ENCODE measurements at regions not wholly inside any gene's neighbourhood (a gene's known extent, or its start where the extent isn't known, plus 50 kb on each side); places are given as distances from the start of the nearest gene placed in this dataset.

GRCh38 chr13:105972811-105973590 is 562.5 kb downstream of the EFNB2 start:
- in situ Hi-C loops (cut with HindIII; ENCODE audit: low pct_ligation_motif_present, low sequenced_read_pairs) = no loop called here

GRCh38 chr13:105972306-105972721 is 563.1 kb downstream of the EFNB2 start:
- Histone ChIP-seq H3K36me3 (replicated peaks) (no peaks in the 10 kb centered on the region), H3K27me3 (replicated peaks) (no peaks in the 10 kb centered on the region), H3K27ac (no peak overlapping the region), H3K4me3 (ENCODE audit: low read depth, low read length) (no peak overlapping the region)
- in situ Hi-C loops (cut with HindIII; ENCODE audit: low pct_ligation_motif_present, low sequenced_read_pairs) = no loop called here
- no peak for TF ChIP-seq CTCF (IDR thresholded peaks at IDR 0.05; ENCODE audit: low read depth, low read length, missing control alignments)
- no peak for DNase-seq

More at GRCh38 chr13:105972811-105973590, 562.5 kb downstream of the EFNB2 start:
- no peaks in the 10 kb centered on the region for H3K27me3 ChIP-seq (replicated peaks)
- no peaks in the 10 kb centered on the region for H3K36me3 ChIP-seq (replicated peaks)
- DNase-seq = no peak
- no peak overlapping the region for H3K27ac ChIP-seq
- H3K4me3 ChIP-seq (ENCODE audit: low read depth, low read length) = no peak overlapping the region
- TF ChIP-seq CTCF (IDR thresholded peaks at IDR 0.05; ENCODE audit: low read depth, low read length, missing control alignments) = no peak

GRCh38 chr13:105971738-105972137 is 563.7 kb downstream of the EFNB2 start:
- Histone ChIP-seq H3K4me3 (ENCODE audit: low read depth, low read length) (no peak overlapping the region), H3K36me3 (replicated peaks) (no peaks in the 10 kb centered on the region), H3K27ac (no peak overlapping the region), H3K27me3 (replicated peaks) (no peaks in the 10 kb centered on the region)
- DNase-seq = no peak
- no peak for TF ChIP-seq CTCF (IDR thresholded peaks at IDR 0.05; ENCODE audit: low read depth, low read length, missing control alignments)
- in situ Hi-C loops (cut with HindIII; ENCODE audit: low pct_ligation_motif_present, low sequenced_read_pairs) = no loop called here

- no peak for TF ChIP-seq CTCF (IDR thresholded peaks at IDR 0.05; ENCODE audit: low read depth, low read length, missing control alignments)
- in situ Hi-C loops (cut with HindIII; ENCODE audit: low pct_ligation_motif_present, low sequenced_read_pairs) = no loop called here
Observed at GRCh38 chr13:105971312-105971711, 564.1 kb downstream of the EFNB2 start.

GRCh38 chr13:105969761-105970160 is 565.7 kb downstream of the EFNB2 start:
- DNase-seq = no peak
- Histone ChIP-seq H3K4me3 (ENCODE audit: low read depth, low read length) (no peak overlapping the region), H3K27me3 (replicated peaks) (no peaks in the 10 kb centered on the region), H3K27ac (no peak overlapping the region), H3K36me3 (replicated peaks) (no peaks in the 10 kb centered on the region)
- TF ChIP-seq CTCF (IDR thresholded peaks at IDR 0.05; ENCODE audit: low read depth, low read length, missing control alignments) = no peak
- in situ Hi-C loops (cut with HindIII; ENCODE audit: low pct_ligation_motif_present, low sequenced_read_pairs) = no loop called here

More at GRCh38 chr13:105971312-105971711, 564.1 kb downstream of the EFNB2 start:
- Histone ChIP-seq H3K36me3 (replicated peaks) (no peaks in the 10 kb centered on the region), H3K27me3 (replicated peaks) (no peaks in the 10 kb centered on the region), H3K4me3 (ENCODE audit: low read depth, low read length) (no peak overlapping the region), H3K27ac (no peak overlapping the region)
- no peak for DNase-seq

- H3K27ac ChIP-seq = no peak overlapping the region
- no peak overlapping the region for H3K4me3 ChIP-seq (ENCODE audit: low read depth, low read length)
- no peak for TF ChIP-seq CTCF (IDR thresholded peaks at IDR 0.05; ENCODE audit: low read depth, low read length, missing control alignments)
Observed at GRCh38 chr13:105965910-105966309, 569.6 kb downstream of the EFNB2 start.

More at GRCh38 chr13:105965910-105966309, 569.6 kb downstream of the EFNB2 start:
- Histone ChIP-seq H3K36me3 (replicated peaks) (no peaks in the 10 kb centered on the region), H3K27me3 (replicated peaks) (no peaks in the 10 kb centered on the region)
- in situ Hi-C loops (cut with HindIII; ENCODE audit: low pct_ligation_motif_present, low sequenced_read_pairs) = no loop called here
- no peak for DNase-seq

Data from brain microvascular endothelial cell (primary cell).